H1 (cell line): ENCODE measurements at regions not wholly inside any gene's neighbourhood (a gene's known extent, or its start where the extent isn't known, plus 50 kb on each side); places are given as distances from the start of the nearest gene placed in this dataset.

Experiments used
- CTCF ChIA-PET: fragments of 300-600 bp; sonication (Branson Sonifier 250); formaldehyde crosslinking; loops from one replicate; lab custom pipeline; 2021; ENCODE audit not compliant: partially characterized antibody; lab: Charles Lee
- POLR2A ChIA-PET: fragments of 300-600 bp; sonication (Branson Sonifier 250); formaldehyde crosslinking; loops from one replicate; lab custom pipeline; 2021; ENCODE audit warnings: inconsistent platforms; ENCODE audit not compliant: partially characterized antibody; lab: Charles Lee
- DNase-seq, 2 experiments: peaks; one replicate each; pipeline versions ENCODE4 v3.0.0 to v3.0.0-alpha.2; 2010 to 2022; ENCODE audit warnings: low spot score in 2 of 2, low read depth in 1 of 2, mixed read lengths in 1 of 2
- FAIRE-seq: peaks from 2 replicates; lab custom pipeline; 2011; peaks lifted over from hg19 to GRCh38; lab: Jason Lieb, UNC
- H2AFZ ChIP-seq: 2 replicates; pipeline ENCODE4 v1.8.1; 2012; ENCODE audit warnings: low read length, inconsistent platforms
- H2AK5ac ChIP-seq: 2 replicates; pipeline ENCODE4 v1.6.1; 2013; ENCODE audit warnings: low read depth, low read length
- H2BK120ac ChIP-seq: replicated peaks from 2 replicates; pipeline ENCODE3; 2013; ENCODE audit warnings: low read depth, low read length, inconsistent platforms
- H2BK12ac ChIP-seq: 2 replicates; pipeline ENCODE4 v1.6.1; 2013; ENCODE audit warnings: low read depth, low read length
- H2BK15ac ChIP-seq: 2 replicates; pipeline ENCODE4 v1.6.1; 2013; ENCODE audit warnings: low read length
- H2BK20ac ChIP-seq: 2 replicates; pipeline ENCODE4 v1.6.1; 2013; ENCODE audit warnings: low read length
- H2BK5ac ChIP-seq: 2 replicates; pipeline ENCODE4 v1.6.1; 2013; ENCODE audit warnings: low read depth, low read length
- H3K14ac ChIP-seq: 2 replicates; pipeline ENCODE4 v1.6.1; 2013; ENCODE audit warnings: inconsistent platforms; ENCODE audit not compliant: insufficient read length
- H3K18ac ChIP-seq: 2 replicates; pipeline ENCODE4 v1.6.1; 2013; ENCODE audit warnings: low read length; ENCODE audit errors: extremely low read depth
- H3K23ac ChIP-seq: 2 replicates; pipeline ENCODE4 v1.6.1; 2013; ENCODE audit warnings: inconsistent platforms; ENCODE audit not compliant: insufficient read length
- H3K23me2 ChIP-seq: 2 replicates; pipeline ENCODE4 v1.6.1; 2013; ENCODE audit warnings: low read depth, low read length
- H3K27ac ChIP-seq: 2 replicates; pipeline ENCODE4 v1.6.1; 2011; ENCODE audit warnings: low read depth, low read length, inconsistent platforms
- H3K27me3 ChIP-seq, 4 experiments: replicated peaks in 1 of 4; 1 replicate in 1 of 4; 2 replicates in 3 of 4; pipeline versions ENCODE4 v1.6.1 to v1.8.1; 2011 to 2013; ENCODE audit warnings: low read length in 3 of 4, mild to moderate bottlenecking in 3 of 4, inconsistent platforms in 2 of 4, mixed read lengths in 2 of 4, moderate library complexity in 1 of 4; ENCODE audit not compliant: control insufficient read depth in 3 of 4, insufficient read depth in 3 of 4; ENCODE audit errors: extremely low read depth in 1 of 4
- H3K36me3 ChIP-seq, 4 experiments: 2 replicates each; pipeline versions ENCODE4 v1.6.1 to v1.8.1; 2011 to 2013; ENCODE audit warnings: mild to moderate bottlenecking in 4 of 4, low read length in 3 of 4, moderate library complexity in 2 of 4, control low read depth in 1 of 4, inconsistent platforms in 1 of 4; ENCODE audit not compliant: insufficient read depth in 4 of 4, control insufficient read depth in 2 of 4
- H3K4ac ChIP-seq: replicated peaks from 2 replicates; pipeline ENCODE3; 2013; ENCODE audit warnings: low read length, low read depth, mixed read lengths, inconsistent platforms; ENCODE audit not compliant: insufficient read length
- H3K4me1 ChIP-seq, 4 experiments: replicated peaks in 1 of 4; 1 replicate in 1 of 4; 2 replicates in 3 of 4; pipeline versions ENCODE4 v1.6.1 to v1.8.1; 2011 to 2013; ENCODE audit warnings: low read length in 3 of 4, inconsistent platforms in 2 of 4, mixed read lengths in 1 of 4; ENCODE audit not compliant: insufficient read depth in 4 of 4, control insufficient read depth in 3 of 4
- H3K4me2 ChIP-seq, 2 experiments: 2 replicates each; pipeline versions ENCODE4 v1.6.1 to v1.8.1; 2011 to 2013; ENCODE audit warnings: low read depth in 2 of 2, low read length in 2 of 2, control low read depth in 1 of 2, inconsistent platforms in 1 of 2, mild to moderate bottlenecking in 1 of 2; ENCODE audit not compliant: insufficient read depth in 1 of 2
- H3K4me3 ChIP-seq, 4 experiments: fragments of 200-600, 300-600 bp in 1 of 4; sonication (generic), shearing (Covaris generic), sonication (Bioruptor Twin) in 1 of 4; 2 replicates each; pipeline versions ENCODE4 v1.5.1 to v1.8.1; 2011 to 2016; ENCODE audit warnings: low read length in 4 of 4, low read depth in 3 of 4, control low read depth in 2 of 4, inconsistent platforms in 2 of 4, mild to moderate bottlenecking in 2 of 4, mixed read lengths in 1 of 4, moderate library complexity in 1 of 4; ENCODE audit not compliant: insufficient read depth in 2 of 4; ENCODE audit errors: extremely low read depth in 1 of 4
- H3K56ac ChIP-seq: replicated peaks from 2 replicates; pipeline ENCODE3; 2013; ENCODE audit warnings: low read depth, mild to moderate bottlenecking, mixed read lengths, low read length, inconsistent platforms; ENCODE audit not compliant: insufficient read length
- H3K79me1 ChIP-seq: 2 replicates; pipeline ENCODE4 v1.6.1; 2013; ENCODE audit warnings: low read depth, low read length, control low read depth
- H3K79me2 ChIP-seq, 2 experiments: 2 replicates each; pipeline versions ENCODE4 v1.6.1 to v1.8.1; 2012 to 2013; ENCODE audit warnings: low read length in 2 of 2, mild to moderate bottlenecking in 2 of 2, inconsistent platforms in 1 of 2; ENCODE audit not compliant: insufficient read depth in 2 of 2, control insufficient read depth in 1 of 2
- H3K9ac ChIP-seq, 4 experiments: replicated peaks in 1 of 4; 1 replicate in 1 of 4; 2 replicates in 3 of 4; pipeline versions ENCODE4 v1.6.1 to v1.8.1; 2011 to 2013; ENCODE audit warnings: low read depth in 3 of 4, low read length in 3 of 4, control low read depth in 2 of 4, mild to moderate bottlenecking in 2 of 4, moderate library complexity in 2 of 4, inconsistent platforms in 1 of 4; ENCODE audit errors: extremely low read depth in 1 of 4
- H3K9me3 ChIP-seq, 2 experiments: 2 replicates each; pipeline versions ENCODE4 v1.6.1 to v1.8.1; 2012 to 2013; ENCODE audit warnings: mild to moderate bottlenecking in 2 of 2, moderate library complexity in 2 of 2, control low read depth in 1 of 2, inconsistent platforms in 1 of 2, low read depth in 1 of 2, low read length in 1 of 2, mixed read lengths in 1 of 2; ENCODE audit not compliant: insufficient read depth in 2 of 2
- H4K20me1 ChIP-seq, 2 experiments: replicated peaks in 1 of 2; 2 replicates each; pipeline versions ENCODE3 to v1.8.1; 2011 to 2013; ENCODE audit warnings: inconsistent platforms in 2 of 2, low read length in 2 of 2, mild to moderate bottlenecking in 1 of 2; ENCODE audit not compliant: insufficient read depth in 2 of 2, control insufficient read depth in 1 of 2
- H4K5ac ChIP-seq: 2 replicates; pipeline ENCODE4 v1.6.1; 2013; ENCODE audit warnings: low read length, low read depth, mixed read lengths, inconsistent platforms; ENCODE audit not compliant: insufficient read length
- H4K8ac ChIP-seq: 2 replicates; pipeline ENCODE4 v1.8.0; 2013; ENCODE audit warnings: mild to moderate bottlenecking, moderate library complexity, low read length, inconsistent platforms; ENCODE audit not compliant: insufficient read depth; ENCODE audit errors: extremely low read depth
- H4K91ac ChIP-seq: replicated peaks from 2 replicates; pipeline ENCODE3; 2013; ENCODE audit warnings: low read length, mixed read lengths, inconsistent platforms; ENCODE audit not compliant: insufficient read length
- ASH2L ChIP-seq: fragments of 200-600, 300-600 bp; sonication (generic); IDR thresholded peaks from one replicate; pipeline ENCODE4 v1.7.1; 2017; ENCODE audit warnings: low read length
- CHD2 ChIP-seq: IDR thresholded peaks from 2 replicates; pipeline ENCODE4 v1.6.1; 2012; ENCODE audit warnings: low read length, improper control_type of control experiment
- JUN ChIP-seq: IDR thresholded peaks from 2 replicates; pipeline ENCODE4 v1.6.1; 2011; ENCODE audit warnings: low read depth, mild to moderate bottlenecking, improper control_type of control experiment, low read length
- NANOG ChIP-seq: IDR thresholded peaks from 2 replicates; pipeline ENCODE4 v1.6.1; 2011; ENCODE audit warnings: low read length, low read depth, mild to moderate bottlenecking, inconsistent platforms; ENCODE audit not compliant: insufficient read depth, poor library complexity, severe bottlenecking
- RAD21 ChIP-seq, 2 experiments: IDR thresholded peaks in 1 of 2; conservative IDR thresholded peaks in 1 of 2; 2 replicates each; pipeline ENCODE4 v1.6.1; 2011; ENCODE audit warnings: low read depth in 2 of 2, low read length in 2 of 2, improper control_type of control experiment in 1 of 2, inconsistent platforms in 1 of 2, mild to moderate bottlenecking in 1 of 2, moderate library complexity in 1 of 2
- RNF2 ChIP-seq: fragments of 200-900, 300-1000 bp; sonication (generic); IDR thresholded peaks from 2 replicates; pipeline ENCODE4 v1.7.1; 2016; ENCODE audit warnings: borderline replicate concordance, low read depth, mild to moderate bottlenecking, antibody characterized with exemption, low read length; ENCODE audit not compliant: poor library complexity, severe bottlenecking; ENCODE audit errors: missing control alignments
- SIRT6 ChIP-seq: IDR thresholded peaks from one replicate; pipeline ENCODE4 v1.7.1; 2012; ENCODE audit warnings: low read length, inconsistent platforms
- SUZ12 ChIP-seq: fragments of 200-600 bp; sonication (generic); IDR thresholded peaks from 2 replicates; pipeline ENCODE4 v1.6.1; 2012; ENCODE audit warnings: mild to moderate bottlenecking, inconsistent platforms, low read length, moderate library complexity, mixed read lengths
- TAF7 ChIP-seq: optimal IDR thresholded peaks from 2 replicates; pipeline ENCODE3; 2011; ENCODE audit warnings: low read depth, mild to moderate bottlenecking, inconsistent platforms, low read length, moderate library complexity, borderline replicate concordance
- TCF12 ChIP-seq: IDR thresholded peaks from 2 replicates; pipeline ENCODE4 v1.6.1; 2011; ENCODE audit warnings: low read depth, mild to moderate bottlenecking, low read length
- TEAD4 ChIP-seq: IDR thresholded peaks from 2 replicates; pipeline ENCODE4 v1.6.1; 2012; ENCODE audit warnings: low read depth, low read length, inconsistent platforms, mixed read lengths
- ZNF274 ChIP-seq: IDR thresholded peaks from 2 replicates; pipeline ENCODE4 v1.7.0; 2012; ENCODE audit warnings: low read length, borderline replicate concordance; ENCODE audit errors: extremely low read depth

- no peak for DNase-seq
- Histone ChIP-seq H2AK5ac (no peak overlapping the region), H2BK120ac (no peak overlapping the region), H3K4me1 (no peaks in the 10 kb centered on the region), H3K56ac (no peak overlapping the region), H4K5ac (no peak overlapping the region), H2BK12ac (no peak overlapping the region), H3K4me3 (no peak overlapping the region), H3K18ac (no peak overlapping the region), H3K4me2 (no peak overlapping the region), H4K20me1 (no peaks in the 10 kb centered on the region), H3K79me1 (no peaks in the 10 kb centered on the region), H3K27me3 (no peaks in the 10 kb centered on the region), H3K9ac (no peak overlapping the region), H3K79me2 (no peaks in the 10 kb centered on the region), H3K9me3 (no peaks in the 10 kb centered on the region), H3K4ac (no peak overlapping the region), H2AFZ (no peak overlapping the region), H4K91ac (no peak overlapping the region), H3K36me3 (no peaks in the 10 kb centered on the region), H2BK15ac (no peak overlapping the region), H3K27ac (no peak overlapping the region), H3K23me2 (no peaks in the 10 kb centered on the region), H4K8ac (no peak overlapping the region), H3K14ac (no peak overlapping the region), H2BK20ac (no peak overlapping the region), H2BK5ac (no peak overlapping the region), H3K23ac (no peak overlapping the region)
- ChIA-PET CTCF (interaction anchor here (0.9 kb wide), 1 partner anchor 13 kb away, joined by 4 read pairs; no protein-coding TSS in a partner anchor), POLR2A (no interaction called here)
- FAIRE-seq: no peak
- no peak for TF ChIP-seq SUZ12
- TF ChIP-seq SIRT6: no peak
- no peak for TF ChIP-seq RAD21 (IDR thresholded peaks at IDR 0.05 in 1 of 2, conservative IDR thresholded peaks at IDR 0.05 in 1 of 2; ENCODE audit: low read depth in 2 of 2, low read length in 2 of 2)
- TF ChIP-seq TEAD4: no peak
- TF ChIP-seq NANOG: no peak
- TF ChIP-seq TAF7: no peak
- TF ChIP-seq JUN: no peak
- TF ChIP-seq RNF2: no peak
- TF ChIP-seq TCF12: no peak
- TF ChIP-seq ZNF274: no peak
- TF ChIP-seq CHD2: no peak
- no peak for TF ChIP-seq ASH2L
These were observed 75.4 kb upstream of the ROBO1 start for GRCh38 chr3:79843180-79843579.
